NCI-H526 (cell line): ENCODE measurements at regions not wholly inside any gene's neighbourhood (a gene's known extent, or its start where the extent isn't known, plus 50 kb on each side); places are given as distances from the start of the nearest gene placed in this dataset.

Experiments
- DNase-seq, 2 experiments: peaks; one replicate each; lab custom pipeline; 2025; lab: John Stamatoyannopoulos, UW

GRCh38 chr9:115169003-115169402 is 51.0 kb upstream of the TNC start:
- DNase-seq, result no peak

DNA sequence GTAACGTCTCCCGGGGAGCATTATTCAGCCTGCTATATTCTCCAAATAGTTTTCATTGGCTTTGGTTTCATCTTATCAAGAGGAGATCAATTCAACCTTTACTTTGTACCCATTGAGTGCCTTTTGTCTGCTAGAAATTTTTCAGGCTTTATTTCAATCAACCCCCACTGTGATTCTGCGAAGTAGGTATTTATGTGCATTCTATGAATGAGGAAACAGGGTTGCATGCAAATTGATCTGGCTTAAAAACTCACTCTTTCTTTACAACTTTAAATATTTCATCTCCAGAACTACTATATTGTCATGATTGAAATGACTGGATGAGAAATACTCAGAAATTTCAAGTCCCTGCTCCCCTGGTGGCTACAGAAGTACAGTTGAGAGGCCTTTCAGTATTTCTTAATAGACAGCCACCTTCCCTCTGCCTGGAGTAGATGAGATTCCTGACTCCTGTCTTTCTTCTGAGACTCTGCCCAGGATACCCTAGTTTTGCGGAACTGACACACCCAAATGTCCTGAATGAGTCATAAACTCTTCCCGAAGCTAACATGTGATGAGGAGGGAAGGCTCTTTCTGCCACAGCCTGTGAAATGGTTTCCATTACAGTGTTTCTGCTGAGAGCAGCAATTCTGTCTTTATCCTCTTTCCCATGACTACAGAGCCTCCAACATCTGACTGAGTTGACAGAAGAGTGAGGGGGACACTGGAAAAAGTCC is 52.6 kb upstream of the TNC start:
- no peak for DNase-seq

- DNase-seq, result no peak
Observed at GRCh38 chr9:115171921-115172388, 54.0 kb upstream of the TNC start.

GRCh38 chr9:115182264-115182663 is 64.3 kb upstream of the TNC start:
- no peak for DNase-seq

- DNase-seq, result no peak
Observed at GRCh38 chr9:115183436-115183835, 65.5 kb upstream of the TNC start.

- peak in 1 of 2 experiments; percentile 24 for DNase-seq
Observed at GRCh38 chr9:115189686-115190085, 71.7 kb upstream of the TNC start.

DNA sequence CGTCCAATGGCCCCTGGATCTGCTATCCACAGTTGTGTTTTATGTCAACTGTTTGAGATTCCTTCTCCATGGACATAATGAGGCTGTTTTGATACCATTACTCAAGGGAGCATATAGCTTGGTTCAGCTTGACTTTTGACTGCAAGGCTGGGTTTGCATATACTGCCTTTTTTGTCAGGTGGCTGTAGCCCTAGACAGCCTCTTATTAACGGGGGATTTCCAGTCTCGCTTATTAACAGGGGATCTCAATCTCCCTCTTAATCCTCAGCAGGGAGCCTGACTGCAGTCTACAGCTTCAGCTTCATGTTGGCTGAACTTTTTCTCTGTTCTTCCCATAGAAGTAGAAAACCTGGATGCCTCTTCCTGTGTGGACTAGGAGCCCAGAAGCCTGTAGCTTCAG is 73.7 kb upstream of the TNC start:
- DNase-seq, result no peak

- DNase-seq, result no peak
Observed at GRCh38 chr9:115192280-115192679, 74.3 kb upstream of the TNC start.

GRCh38 chr9:115192835-115193525 is 75.0 kb upstream of the TNC start:
- no peak for DNase-seq

GRCh38 chr9:115193777-115194176 is 75.8 kb upstream of the TNC start:
- DNase-seq, result no peak

GRCh38 chr9:115194216-115194615 is 76.3 kb upstream of the TNC start:
- DNase-seq, result no peak

- no peak for DNase-seq
Observed at GRCh38 chr9:115195912-115196311, 78.0 kb upstream of the TNC start.

DNA sequence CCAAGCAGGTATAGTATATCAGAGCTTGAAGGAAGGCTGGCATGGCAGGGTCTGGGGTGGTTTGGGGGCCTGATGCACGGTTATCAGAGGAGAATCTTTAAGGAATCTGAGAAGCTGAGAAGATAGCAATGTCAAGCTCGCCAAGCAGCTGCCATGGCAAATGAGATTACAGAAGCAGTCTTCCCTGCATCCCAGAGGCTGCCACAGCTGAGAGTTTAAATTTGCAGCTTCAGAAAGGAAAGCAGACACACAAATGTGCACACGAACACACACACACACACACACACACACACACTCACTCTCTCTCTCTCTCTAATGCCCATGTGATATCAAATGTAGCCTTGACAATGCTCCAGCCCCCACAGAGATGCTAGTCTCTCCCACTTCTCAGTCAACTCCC is 79.0 kb upstream of the TNC start:
- DNase-seq, result no peak

GRCh38 chr9:115198001-115198400 is 80.0 kb upstream of the TNC start:
- no peak for DNase-seq

DNA sequence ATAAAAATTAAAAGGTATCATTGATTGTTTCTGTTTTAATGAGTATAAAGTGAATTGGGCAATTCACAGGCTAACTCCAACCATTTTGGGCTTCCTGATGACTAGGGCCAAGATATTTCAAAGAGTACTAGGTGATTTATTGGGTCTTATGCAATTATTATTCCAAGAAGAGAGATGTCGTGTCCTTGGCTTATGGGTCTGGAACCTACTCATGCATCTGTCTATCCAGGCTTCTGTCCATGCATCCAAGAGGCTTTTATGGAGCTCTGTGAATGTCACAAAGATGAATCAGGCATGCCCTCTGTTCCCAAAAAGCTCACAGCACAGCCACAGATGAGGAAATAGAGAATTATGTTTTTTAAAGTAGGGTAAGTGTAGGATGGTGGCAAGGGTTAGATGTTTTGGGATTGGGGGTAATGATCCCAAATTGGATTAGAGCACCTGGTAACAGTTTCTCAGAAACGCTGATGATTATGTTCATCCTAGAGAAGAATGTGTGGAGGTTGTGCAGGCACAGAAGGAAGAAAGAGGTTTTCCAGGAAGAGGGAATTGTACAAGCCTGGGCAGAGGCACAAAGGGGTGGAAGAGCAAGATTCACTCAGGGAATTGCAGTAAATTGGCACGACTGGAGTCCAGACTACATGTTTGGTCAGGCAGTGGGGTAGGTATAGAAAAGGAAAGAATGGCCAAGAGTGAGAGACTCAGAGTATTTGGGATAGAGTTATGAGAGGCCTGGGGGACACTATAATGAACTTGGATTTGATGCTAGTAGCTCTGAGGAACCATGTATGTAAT is 83.0 kb upstream of the TNC start:
- no peak for DNase-seq

- DNase-seq, result no peak
Observed at GRCh38 chr9:115202181-115202580, 84.2 kb upstream of the TNC start.

DNA sequence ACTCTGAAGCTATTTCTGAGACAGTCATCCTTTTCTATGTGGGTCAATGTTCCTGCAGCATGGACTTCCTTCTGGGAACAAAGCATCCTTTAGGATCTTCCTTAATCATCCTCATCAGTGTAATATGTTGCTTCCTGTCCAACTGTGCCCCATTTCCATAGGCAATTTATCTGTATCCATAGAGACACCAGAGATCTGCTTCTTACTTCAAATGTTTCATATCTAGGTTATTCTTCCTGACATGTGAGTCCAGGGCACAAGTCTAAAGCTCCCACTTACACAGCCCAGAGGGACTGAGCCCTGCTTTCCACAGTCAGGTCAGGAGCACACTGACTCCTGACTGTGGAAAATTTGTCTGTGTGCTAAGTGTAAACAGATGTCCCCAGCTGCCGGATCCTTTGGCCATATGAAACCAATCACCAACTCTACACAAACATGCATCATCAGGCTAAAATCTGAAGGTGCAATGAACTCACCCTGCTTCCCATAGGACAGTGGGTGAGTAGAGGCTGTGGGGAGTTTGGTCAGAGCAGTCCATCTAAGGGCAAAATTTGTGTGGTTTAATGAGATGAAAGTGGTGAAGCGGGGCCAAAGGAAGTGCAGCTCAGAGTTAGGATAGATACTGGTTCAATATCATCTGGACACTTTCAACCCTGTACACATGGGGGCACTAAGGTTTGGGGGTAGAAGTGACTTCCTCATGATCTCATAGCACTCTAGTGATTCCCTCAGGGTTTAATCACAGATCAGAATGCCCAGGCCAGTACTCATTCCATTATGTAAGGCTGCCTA is 85.2 kb upstream of the TNC start:
- no peak for DNase-seq

- DNase-seq, result no peak
Observed at GRCh38 chr9:115204904-115205453, 87.0 kb upstream of the TNC start.

DNA sequence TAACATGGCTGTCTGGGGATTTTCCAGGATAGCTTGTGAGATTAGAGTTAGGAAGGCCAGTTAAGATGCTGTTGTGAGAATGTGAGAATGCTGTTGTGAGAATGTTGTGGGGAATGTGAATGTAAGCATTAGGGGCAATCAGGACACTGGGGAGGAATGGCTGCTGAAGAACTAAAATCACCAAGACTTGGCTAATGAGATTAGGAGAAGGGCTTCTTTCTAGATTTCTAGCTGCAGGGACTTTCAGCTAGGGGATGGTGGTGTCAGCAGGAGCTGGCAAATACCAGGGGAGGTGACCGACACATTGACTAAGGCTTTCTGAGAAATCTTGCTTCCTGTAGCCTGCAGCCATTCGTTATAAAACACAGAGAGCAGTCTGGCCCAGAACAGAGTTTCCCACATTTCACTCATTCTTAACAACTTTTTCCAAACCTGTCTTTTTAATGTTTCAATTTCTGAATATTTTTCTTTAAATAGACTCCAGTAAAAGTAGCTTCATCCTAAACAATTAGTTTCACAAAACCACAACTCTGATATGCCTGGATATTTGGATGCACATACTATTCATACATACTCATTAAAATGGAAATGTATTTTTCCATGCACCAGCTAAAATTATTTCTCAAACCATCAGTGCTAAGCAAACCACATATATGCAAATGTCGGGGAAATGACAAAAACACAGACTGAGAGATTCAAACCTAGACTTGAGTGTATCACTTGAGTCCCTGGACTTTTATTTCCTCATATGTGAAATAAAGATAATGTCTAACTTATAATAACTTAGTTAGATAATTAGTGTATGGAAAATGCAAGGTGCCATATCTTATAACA is 89.3 kb upstream of the TNC start:
- peak; percentile 52 to 54 for DNase-seq

DNA sequence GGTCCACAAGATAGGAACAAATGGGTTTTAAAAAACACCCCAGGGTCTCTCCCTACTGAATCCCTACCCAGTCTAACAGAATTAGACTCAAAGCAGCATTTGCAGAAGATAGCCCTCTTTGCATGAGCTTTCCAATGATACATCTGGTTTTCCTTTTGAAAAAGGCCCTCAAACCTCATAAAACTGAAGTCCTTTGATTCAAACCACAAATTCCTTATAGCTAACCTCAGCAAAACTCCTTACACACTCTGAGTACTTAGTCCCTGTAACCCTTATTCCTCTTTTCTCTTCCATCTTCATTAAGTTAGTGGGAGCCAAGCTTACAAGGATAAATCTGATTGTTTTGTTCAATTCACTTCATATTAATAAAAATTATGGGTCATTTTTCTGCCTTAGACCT is 90.5 kb upstream of the TNC start:
- DNase-seq, result no peak
